Stimulated activated naive CD4-positive, alpha-beta T cell (primary cell): ENCODE measurements at regions not wholly inside any gene's neighbourhood (a gene's known extent, or its start where the extent isn't known, plus 50 kb on each side); places are given as distances from the start of the nearest gene placed in this dataset.
A peak's percentile ranks its signal among the peaks of the same experiment; 100 is the strongest.
"Not testable (repeated sequence)": the region's sequence is repeated elsewhere in the genome, so short reads cannot be mapped to it uniquely, and the experiment has no call there.

Experiments
- DNase-seq, 6 experiments: peaks; one replicate each; lab custom pipeline; 2025; lab: John Stamatoyannopoulos, UW

GRCh38 chr3:29141918-29142275 is 139.0 kb upstream of the RBMS3 start:
- DNase-seq: no peak

DNA sequence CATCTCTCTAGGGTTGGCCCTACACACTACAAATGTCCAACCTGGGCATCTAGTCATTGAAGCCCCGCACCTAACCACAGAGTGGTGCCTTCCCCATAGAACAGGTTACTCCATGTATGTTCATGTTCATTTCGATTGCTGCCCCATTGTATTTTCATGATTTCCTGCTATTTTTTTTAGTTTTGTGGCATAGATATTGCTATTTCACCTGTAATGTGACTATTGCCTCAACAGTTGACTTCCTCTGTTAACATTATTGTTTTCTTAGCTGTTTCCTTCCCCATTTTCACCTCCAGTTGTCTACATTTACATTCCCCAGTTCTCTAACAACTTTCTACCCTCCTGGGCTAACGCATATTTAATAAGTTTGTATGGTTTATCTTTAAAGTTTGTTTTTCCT is 137.7 kb upstream of the RBMS3 start:
- DNase-seq: no peak

DNA sequence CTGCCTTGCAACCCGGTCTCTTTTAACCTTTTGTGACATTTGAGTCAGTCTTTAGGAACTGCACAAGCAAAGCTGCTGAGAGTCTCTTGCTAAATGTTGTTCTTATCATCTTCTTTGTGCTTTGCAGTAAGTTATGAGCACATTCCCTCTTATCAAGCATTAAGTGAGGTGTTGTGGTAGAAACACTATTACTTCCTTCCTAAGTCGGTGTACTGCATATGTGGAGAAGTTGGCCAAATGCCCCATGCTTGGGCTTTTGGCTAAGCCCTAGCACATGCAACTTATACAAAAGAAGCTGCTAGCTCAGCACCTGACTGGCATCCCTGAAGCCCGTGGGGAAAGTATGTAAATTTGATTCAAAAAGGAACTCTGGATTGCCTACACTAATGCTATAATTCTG is 136.5 kb upstream of the RBMS3 start:
- no peak for DNase-seq

DNA sequence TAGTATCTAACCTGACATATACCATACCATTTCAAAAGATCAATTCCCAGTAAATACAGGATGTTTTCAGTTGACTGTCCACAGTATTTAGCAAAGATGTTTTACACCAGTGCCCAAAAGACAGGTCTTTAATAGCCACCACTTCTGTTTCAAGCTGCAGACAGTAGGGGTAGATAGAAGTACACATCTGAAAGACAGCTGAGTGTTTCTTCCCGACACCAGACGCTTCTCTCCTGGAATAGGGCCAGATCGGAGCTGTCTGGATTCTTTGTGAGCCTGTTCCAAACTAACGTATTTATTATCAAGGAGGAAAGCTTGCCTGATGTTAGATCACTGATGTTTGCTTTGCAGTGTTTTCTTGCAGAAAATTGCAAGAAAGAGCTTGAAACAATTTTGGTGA is 136.1 kb upstream of the RBMS3 start:
- DNase-seq: no peak

- DNase-seq: no peak
These were observed 135.5 kb upstream of the RBMS3 start for GRCh38 chr3:29145360-29145759.

- no peak for DNase-seq
These were observed 128.5 kb upstream of the RBMS3 start for GRCh38 chr3:29152379-29152778.

- peak in 3 of 6 experiments; percentile 1 to 25 (median 2) for DNase-seq
These were observed 127.1 kb upstream of the RBMS3 start for GRCh38 chr3:29153811-29154210.

GRCh38 chr3:29156086-29156715 is 124.7 kb upstream of the RBMS3 start:
- DNase-seq: no peak

DNA sequence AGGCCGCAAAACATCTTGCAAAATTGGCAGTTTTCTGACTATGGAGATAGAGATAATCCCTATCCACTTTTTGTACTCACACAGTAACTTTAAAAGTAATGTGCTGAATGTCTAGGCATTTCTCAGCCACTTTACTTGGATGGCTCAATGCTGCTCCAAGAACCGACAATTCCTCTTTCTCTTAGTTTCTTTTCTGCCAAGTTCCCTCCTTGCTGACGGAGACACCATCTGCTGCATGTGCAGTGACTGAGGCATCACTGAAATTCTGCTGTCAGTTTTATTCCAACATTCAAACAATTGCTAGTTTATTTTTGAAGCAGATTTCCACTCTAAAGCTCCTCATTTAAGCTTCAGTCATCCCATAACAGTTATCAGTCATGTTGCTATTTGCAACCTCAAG is 116.0 kb upstream of the RBMS3 start:
- no peak for DNase-seq

GRCh38 chr3:29167180-29167579 is 113.7 kb upstream of the RBMS3 start:
- DNase-seq: no peak

- DNase-seq: no peak
These were observed 112.8 kb upstream of the RBMS3 start for GRCh38 chr3:29168081-29168480.

DNA sequence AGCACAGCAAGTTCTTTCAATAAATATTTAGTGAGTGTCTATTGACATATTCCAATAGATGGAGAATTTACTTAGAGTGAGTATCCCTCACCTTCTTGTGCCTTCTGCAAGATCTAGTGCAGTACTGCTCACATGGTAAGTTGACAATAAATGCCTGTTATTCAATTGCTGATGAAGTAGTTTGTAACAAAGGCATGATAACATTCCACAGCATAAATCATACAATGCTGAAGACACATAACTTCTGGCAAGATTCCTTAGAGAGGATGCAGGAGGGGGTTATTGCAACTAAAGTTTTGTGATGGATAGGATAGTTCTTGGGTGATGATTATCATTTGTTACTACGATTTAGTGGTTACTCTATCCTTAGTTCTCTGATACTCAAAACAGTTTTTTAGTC is 112.2 kb upstream of the RBMS3 start:
- DNase-seq: no peak

DNA sequence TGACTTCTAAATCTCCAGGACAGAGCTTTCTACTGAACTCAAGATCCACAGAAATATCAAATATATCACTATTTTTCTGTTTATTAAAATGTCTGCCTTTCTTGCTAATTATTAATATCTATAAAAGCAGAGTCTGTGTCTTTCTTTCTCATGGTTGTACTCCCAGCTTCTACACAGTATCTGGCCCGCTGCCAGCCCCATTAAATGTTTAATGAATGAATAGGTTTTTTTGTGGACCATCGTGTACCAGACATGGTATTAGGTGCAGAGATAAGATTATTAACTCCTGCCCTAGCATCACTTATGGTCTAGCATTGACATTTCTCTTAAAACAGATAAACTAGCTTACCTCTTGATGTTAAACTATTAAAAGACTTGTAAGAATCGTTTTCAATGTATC is 111.4 kb upstream of the RBMS3 start:
- DNase-seq: no peak

- DNase-seq: peak in 3 of 6 experiments; percentile 9 to 41 (median 31)
These were observed 109.6 kb upstream of the RBMS3 start for GRCh38 chr3:29171043-29171990.

DNA sequence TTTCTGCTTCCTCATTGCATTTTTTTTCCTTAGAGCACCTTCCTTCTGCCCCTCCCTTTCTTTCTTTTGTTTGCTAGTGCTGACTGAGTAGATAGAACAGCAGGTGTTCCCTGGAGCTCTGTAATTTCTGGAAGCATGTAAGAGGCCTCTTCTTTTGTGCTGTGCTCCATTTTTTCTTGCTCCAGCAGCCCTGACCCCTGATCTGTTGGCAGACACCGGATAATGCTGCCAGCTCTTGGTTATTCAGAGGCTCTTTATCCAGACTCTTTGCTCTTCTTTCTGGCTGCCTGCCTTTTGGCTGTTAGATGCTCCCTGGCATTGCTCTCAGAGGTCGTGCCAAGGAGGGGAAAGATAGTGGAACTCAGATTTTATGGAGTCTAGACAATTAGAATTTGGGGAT is 104.4 kb upstream of the RBMS3 start:
- no peak for DNase-seq

DNA sequence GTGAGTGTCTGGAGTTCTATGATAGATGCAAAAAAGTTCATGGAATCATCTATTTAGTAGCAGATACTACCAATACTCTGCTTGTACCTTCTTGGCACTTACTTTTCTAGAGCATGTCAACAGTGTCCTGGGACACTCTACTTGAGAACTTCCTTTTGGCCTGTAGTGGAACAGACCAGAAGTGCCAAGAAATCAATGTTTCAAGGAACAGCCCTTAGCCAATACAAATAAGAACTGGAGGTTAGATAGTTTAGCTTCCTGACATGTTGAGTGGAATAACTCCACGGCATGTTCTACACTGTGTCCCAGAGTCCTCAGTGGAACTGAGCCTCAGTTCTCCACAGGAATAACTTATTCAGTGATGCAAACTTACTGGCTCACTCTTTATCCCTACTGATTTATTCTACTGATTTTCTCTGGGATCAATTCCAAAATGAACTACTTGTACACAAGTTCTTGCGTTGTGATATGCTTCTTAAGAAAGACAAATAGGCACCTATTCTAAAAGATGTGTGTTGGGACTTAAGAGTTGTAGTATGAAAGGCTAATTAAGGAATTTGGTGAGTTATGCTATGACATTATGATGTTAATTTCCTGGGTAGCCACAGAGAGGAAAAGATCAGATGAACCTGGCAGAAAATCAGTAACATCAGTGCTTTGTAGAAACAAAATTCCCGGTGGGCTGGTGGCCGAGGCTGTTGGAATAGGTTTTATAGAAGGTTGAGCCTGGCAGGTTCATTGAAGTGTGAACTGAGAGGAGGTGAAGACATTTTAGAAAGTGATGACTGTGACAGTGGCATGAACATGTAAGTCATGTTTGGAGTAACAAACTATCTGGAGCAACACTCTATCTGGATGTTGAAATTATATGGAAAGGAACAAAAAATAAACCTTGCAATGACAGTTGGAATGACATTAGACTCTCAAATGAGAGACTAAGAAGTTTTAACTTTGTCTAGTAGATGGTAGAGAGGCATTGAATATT is 101.8 kb upstream of the RBMS3 start:
- DNase-seq: no peak

GRCh38 chr3:29181149-29181780 is 99.6 kb upstream of the RBMS3 start:
- no peak for DNase-seq

DNA sequence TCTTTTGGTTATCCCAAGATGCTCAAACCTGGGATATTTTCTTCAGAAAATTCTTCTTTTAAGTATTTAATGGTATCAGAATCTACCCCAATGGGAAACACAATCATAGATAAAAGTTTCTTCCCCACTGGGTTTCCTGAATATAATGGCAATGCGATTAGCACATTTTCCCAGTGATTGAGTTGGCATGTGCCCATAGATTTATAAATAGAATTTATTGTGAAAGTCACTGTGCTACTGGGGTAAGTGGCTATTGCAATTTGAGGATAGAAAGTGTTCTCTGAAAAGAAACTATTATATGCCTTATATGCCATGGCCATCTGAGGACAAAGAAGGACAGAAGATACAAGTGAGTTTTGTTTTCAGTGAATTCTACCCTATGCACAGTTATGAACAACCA is 99.0 kb upstream of the RBMS3 start:
- no peak for DNase-seq

GRCh38 chr3:29182828-29183227 is 98.0 kb upstream of the RBMS3 start:
- not testable (repeated sequence) for DNase-seq

GRCh38 chr3:29183346-29184087 is 97.4 kb upstream of the RBMS3 start:
- DNase-seq: no peak

GRCh38 chr3:29185706-29186105 is 95.2 kb upstream of the RBMS3 start:
- DNase-seq: no peak
